Tibial nerve (tissue), 4 donors: ENCODE measurements at regions not wholly inside any gene's neighbourhood (a gene's known extent, or its start where the extent isn't known, plus 50 kb on each side); places are given as distances from the start of the nearest gene placed in this dataset.

Experiments used
- DNase-seq, 2 donors: peaks; one replicate each; pipeline ENCODE4 v3.0.0-alpha.2; 2019; ENCODE audit warnings: low spot score in 2 of 2
- H3K27ac ChIP-seq, 4 donors: fragments of 200-600 bp; sonication (generic) in 3 of 4; one replicate each; pipeline ENCODE4 v1.5.1; 2017 to 2019; ENCODE audit warnings: mild to moderate bottlenecking in 1 of 4
- H3K27me3 ChIP-seq, 2 donors: fragments of 200-600 bp; sonication (generic) in 1 of 2; one replicate each; pipeline versions ENCODE4 v1.5.1 to v1.6.0; 2017 to 2019
- H3K36me3 ChIP-seq, 3 donors: fragments of 200-600 bp; sonication (generic); one replicate each; pipeline ENCODE4 v1.5.1; 2018 to 2019
- H3K4me1 ChIP-seq, 4 donors: fragments of 200-600 bp; sonication (generic) in 3 of 4; one replicate each; pipeline ENCODE4 v1.5.1; 2017 to 2019
- H3K4me3 ChIP-seq, 4 donors: fragments of 200-600 bp; sonication (generic) in 3 of 4; one replicate each; pipeline ENCODE4 v1.5.1; 2017 to 2019; ENCODE audit warnings: mild to moderate bottlenecking in 1 of 4, moderate library complexity in 1 of 4
- H3K9me3 ChIP-seq, 4 donors: fragments of 200-600 bp; sonication (generic) in 3 of 4; one replicate each; pipeline ENCODE4 v1.5.1; 2017 to 2019
- EP300 ChIP-seq, 2 donors: sonication (generic); formaldehyde crosslinking; IDR thresholded peaks; one replicate each; pipeline ENCODE4 v1.6.1; 2017; ENCODE audit warnings: antibody characterized with exemption in 2 of 2, mild to moderate bottlenecking in 1 of 2
- POLR2A ChIP-seq, 2 donors: fragments of 450-650 bp; IDR thresholded peaks; one replicate each; pipeline ENCODE4 v1.6.1; 2017; ENCODE audit warnings: antibody characterized with exemption in 2 of 2, mild to moderate bottlenecking in 2 of 2, moderate library complexity in 2 of 2
- WGBS, 2 donors: methylation state at CpG; one replicate each; pipeline ENCODE4 v1.1.5; 2018; 5-methylcytosine and 5-hydroxymethylcytosine counted together
- TF ChIP-seq, protein P1 (sequence below), 5 experiments: fragments of 200-600 bp in 3 of 5; fragments of 450-650 bp in 2 of 5; sonication (generic) in 3 of 5; IDR thresholded peaks; one replicate each; pipeline ENCODE4 v1.5.1; 2016 to 2019; ENCODE audit warnings: antibody characterized with exemption in 5 of 5, mild to moderate bottlenecking in 3 of 5, moderate library complexity in 2 of 5

GRCh38 chr11:133654630-133655212, 122.4 kb upstream of the OPCML start:
- TF ChIP-seq, protein P1, sequence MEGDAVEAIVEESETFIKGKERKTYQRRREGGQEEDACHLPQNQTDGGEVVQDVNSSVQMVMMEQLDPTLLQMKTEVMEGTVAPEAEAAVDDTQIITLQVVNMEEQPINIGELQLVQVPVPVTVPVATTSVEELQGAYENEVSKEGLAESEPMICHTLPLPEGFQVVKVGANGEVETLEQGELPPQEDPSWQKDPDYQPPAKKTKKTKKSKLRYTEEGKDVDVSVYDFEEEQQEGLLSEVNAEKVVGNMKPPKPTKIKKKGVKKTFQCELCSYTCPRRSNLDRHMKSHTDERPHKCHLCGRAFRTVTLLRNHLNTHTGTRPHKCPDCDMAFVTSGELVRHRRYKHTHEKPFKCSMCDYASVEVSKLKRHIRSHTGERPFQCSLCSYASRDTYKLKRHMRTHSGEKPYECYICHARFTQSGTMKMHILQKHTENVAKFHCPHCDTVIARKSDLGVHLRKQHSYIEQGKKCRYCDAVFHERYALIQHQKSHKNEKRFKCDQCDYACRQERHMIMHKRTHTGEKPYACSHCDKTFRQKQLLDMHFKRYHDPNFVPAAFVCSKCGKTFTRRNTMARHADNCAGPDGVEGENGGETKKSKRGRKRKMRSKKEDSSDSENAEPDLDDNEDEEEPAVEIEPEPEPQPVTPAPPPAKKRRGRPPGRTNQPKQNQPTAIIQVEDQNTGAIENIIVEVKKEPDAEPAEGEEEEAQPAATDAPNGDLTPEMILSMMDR (IDR thresholded peaks at IDR 0.05), result no peak
- no peak for DNase-seq
- no peaks in the 10 kb centered on the region for H3K36me3 ChIP-seq

GRCh38 chr11:133653336-133653735, 121.0 kb upstream of the OPCML start:
- H3K9me3 ChIP-seq, result peaks cover 0 to 13% (median 0%) of the 10 kb centered on the region in 4 donors
- no peaks in the 10 kb centered on the region for H3K27me3 ChIP-seq
- no peak for DNase-seq
- H3K4me1 ChIP-seq, result no peaks in the 10 kb centered on the region
- no peaks in the 10 kb centered on the region for H3K36me3 ChIP-seq
- TF ChIP-seq POLR2A (IDR thresholded peaks at IDR 0.05), result no peak
- H3K4me3 ChIP-seq, result no peak overlapping the region
- WGBS, 2 donors, result 71 to 86% methylated on average over 5 of the region's 5 CpGs
- H3K27ac ChIP-seq, result no peak overlapping the region

More at GRCh38 chr11:133654630-133655212, 122.4 kb upstream of the OPCML start:
- H3K27me3 ChIP-seq, result no peaks in the 10 kb centered on the region
- H3K27ac ChIP-seq, result no peak overlapping the region
- WGBS, 2 donors, result 48 to 52% methylated on average over 12 of the region's 12 CpGs
- H3K4me3 ChIP-seq, result no peak overlapping the region
- H3K4me1 ChIP-seq, result no peaks in the 10 kb centered on the region
- H3K9me3 ChIP-seq, result peaks cover 0 to 17% (median 0%) of the 10 kb centered on the region in 4 donors

GRCh38 chr11:133650082-133650481, 117.8 kb upstream of the OPCML start:
- H3K9me3 ChIP-seq, result no peaks in the 10 kb centered on the region
- TF ChIP-seq POLR2A (IDR thresholded peaks at IDR 0.05) (no peak), EP300 (IDR thresholded peaks at IDR 0.05) (no peak)
- TF ChIP-seq, protein P1 (IDR thresholded peaks at IDR 0.05), result no peak
- H3K27ac ChIP-seq, result no peak overlapping the region
- no peak overlapping the region for H3K4me3 ChIP-seq
- no peaks in the 10 kb centered on the region for H3K36me3 ChIP-seq
- no peaks in the 10 kb centered on the region for H3K27me3 ChIP-seq
- DNase-seq, result no peak
- 54 to 68% methylated on average over 2 to 4 of the region's 4 CpGs for WGBS, 2 donors
- no peaks in the 10 kb centered on the region for H3K4me1 ChIP-seq

DNA sequence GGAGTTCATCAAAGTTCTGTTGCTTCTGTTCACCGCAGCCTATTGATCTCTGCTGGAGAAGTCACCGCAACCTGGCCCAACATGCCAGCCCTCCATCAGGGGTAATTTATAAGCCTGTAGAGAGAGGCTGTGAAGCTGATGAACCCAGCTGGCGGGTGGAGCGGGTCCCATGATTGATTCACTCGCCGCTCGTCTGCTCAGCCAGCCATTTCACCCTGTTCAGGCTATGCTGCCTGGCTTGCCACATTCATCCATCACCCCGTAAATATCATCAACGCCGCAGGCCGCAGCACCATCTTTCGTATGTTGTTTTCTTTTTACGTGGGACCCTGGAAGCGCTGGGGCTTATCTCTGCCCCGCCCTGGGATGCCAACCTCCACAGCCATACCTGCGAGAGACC, 116.7 kb upstream of the OPCML start:
- TF ChIP-seq POLR2A (IDR thresholded peaks at IDR 0.05), result no peak
- WGBS, 2 donors, result 93 to 96% methylated on average over 16 of the region's 16 CpGs
- no peak overlapping the region for H3K4me3 ChIP-seq
- H3K27ac ChIP-seq, result no peak overlapping the region
- no peaks in the 10 kb centered on the region for H3K36me3 ChIP-seq
- no peaks in the 10 kb centered on the region for H3K4me1 ChIP-seq
- no peak for DNase-seq
- H3K27me3 ChIP-seq, result no peaks in the 10 kb centered on the region
- no peaks in the 10 kb centered on the region for H3K9me3 ChIP-seq

DNA sequence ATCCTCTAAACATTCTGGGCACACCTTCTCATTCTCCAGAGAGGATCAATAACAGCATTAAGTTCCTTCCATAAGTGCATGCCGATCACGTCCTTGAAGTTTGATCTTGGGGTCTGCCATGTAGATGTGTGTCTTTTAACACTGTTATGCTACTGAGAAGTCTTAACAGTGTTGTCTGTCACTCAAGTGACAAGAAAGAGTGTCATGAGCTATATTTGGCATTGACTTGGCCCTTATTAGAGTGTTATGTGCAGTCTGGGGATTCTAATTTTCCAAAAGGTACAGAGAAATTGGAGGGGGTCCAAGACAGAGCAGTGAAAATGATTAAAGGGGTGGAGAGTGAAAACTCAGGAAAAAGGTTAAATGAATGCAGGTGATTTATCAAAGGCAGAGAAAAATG, 107.1 kb upstream of the OPCML start:
- no peak for TF ChIP-seq EP300 (IDR thresholded peaks at IDR 0.05)
- TF ChIP-seq POLR2A (IDR thresholded peaks at IDR 0.05), result no peak
- TF ChIP-seq, protein P1 (IDR thresholded peaks at IDR 0.05), result no peak
- 73 to 83% methylated on average over 2 of the region's 2 CpGs for WGBS, 2 donors
- Histone ChIP-seq H3K27me3 (no peaks in the 10 kb centered on the region), H3K36me3 (no peaks in the 10 kb centered on the region), H3K9me3 (no peaks in the 10 kb centered on the region), H3K4me1 (no peaks in the 10 kb centered on the region), H3K27ac (no peak overlapping the region), H3K4me3 (no peak overlapping the region)
- no peak for DNase-seq

- Histone ChIP-seq H3K4me3 (no peak overlapping the region), H3K4me1 (no peaks in the 10 kb centered on the region), H3K36me3 (no peaks in the 10 kb centered on the region), H3K27ac (no peak overlapping the region), H3K27me3 (no peaks in the 10 kb centered on the region), H3K9me3 (no peaks in the 10 kb centered on the region)
- WGBS, 2 donors, result 73 to 92% methylated on average over 5 of the region's 5 CpGs
- no peak for DNase-seq
- TF ChIP-seq, protein P1 (IDR thresholded peaks at IDR 0.05), result no peak
- TF ChIP-seq EP300 (IDR thresholded peaks at IDR 0.05) (no peak), POLR2A (IDR thresholded peaks at IDR 0.05) (no peak)
Measured at GRCh38 chr11:133638921-133639320, 106.6 kb upstream of the OPCML start.
